Myocyte (in vitro differentiated cells): ENCODE measurements at regions not wholly inside any gene's neighbourhood (a gene's known extent, or its start where the extent isn't known, plus 50 kb on each side); places are given as distances from the start of the nearest gene placed in this dataset.
A peak's percentile ranks its signal among the peaks of the same experiment; 100 is the strongest.

Source experiments
- DNase-seq: peaks from one replicate; pipeline ENCODE4 v3.0.0-alpha.2; 2012; ENCODE audit warnings: low read depth

GRCh38 chr1:51025374-51025773 is 55.3 kb downstream of the CDKN2C start:
- no peak for DNase-seq

GRCh38 chr1:51032936-51033335 is 62.9 kb downstream of the CDKN2C start:
- DNase-seq, result no peak

DNA sequence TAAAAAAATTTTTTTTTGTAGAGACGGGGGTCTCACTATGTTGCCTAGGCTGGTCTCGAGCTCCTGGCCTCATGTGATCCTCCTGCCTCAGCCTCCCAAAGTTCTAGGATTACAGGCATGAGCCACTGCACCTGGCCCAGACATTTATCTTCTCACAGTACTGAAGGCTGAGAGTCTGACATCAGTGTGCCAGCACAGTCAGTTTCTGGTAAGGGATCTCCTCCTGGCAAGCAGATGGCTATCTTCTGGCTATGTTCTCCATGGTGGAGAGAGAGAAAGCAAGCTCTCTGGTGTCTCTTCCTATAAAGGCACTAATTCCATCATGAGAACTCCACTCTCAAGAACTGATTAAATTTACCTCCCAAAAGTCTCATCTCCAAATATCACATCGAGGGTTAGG is 57.8 kb upstream of the C1orf185 start:
- DNase-seq, result peak; percentile 25

- DNase-seq, result peak; percentile 8
Observed at GRCh38 chr1:51044834-51045233, 57.2 kb upstream of the C1orf185 start.

- DNase-seq, result peak; percentile 19
Observed at GRCh38 chr1:51048021-51048420, 54.0 kb upstream of the C1orf185 start.

DNA sequence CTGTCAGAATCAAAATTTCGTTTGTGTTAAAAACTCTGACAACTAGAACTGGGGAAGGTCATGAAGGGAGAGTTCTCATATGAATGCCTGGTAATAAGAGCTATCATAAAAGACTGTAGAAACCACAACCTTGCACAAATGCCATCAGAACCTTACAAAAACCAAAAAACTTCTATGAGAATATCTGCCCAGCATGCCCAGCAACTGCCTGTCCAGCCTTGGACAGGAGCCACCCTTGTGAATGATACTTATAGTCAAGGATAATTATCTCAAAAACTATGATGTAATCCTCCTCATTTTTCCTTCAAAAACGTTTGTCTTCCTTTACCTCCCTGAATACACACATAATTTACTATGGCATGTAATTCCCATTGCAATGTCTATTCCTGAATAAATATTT is 53.4 kb upstream of the C1orf185 start:
- DNase-seq, result peak; percentile 61
